IMR-90 (cell line): ENCODE measurements at regions not wholly inside any gene's neighbourhood (a gene's known extent, or its start where the extent isn't known, plus 50 kb on each side); places are given as distances from the start of the nearest gene placed in this dataset.

Experiments used
- ATAC-seq: fragments of 200-7000 bp; cut with Tn5 transposase; 2 replicates; pipeline ENCODE4 v1.9.1; 2020; ENCODE audit warnings: low read depth, mild to moderate bottlenecking, moderate library complexity
- BruUV-seq: library from RNA; stranded (reverse); fragments of 400-500 nt; replicated peaks from 2 replicates; lab custom pipeline; 2021; lab: Mats Ljungman, UMichigan
- CTCF ChIA-PET: fragments of 300-600 bp; formaldehyde crosslinking; extraction: SDS; loops from one replicate; lab custom pipeline; 2021; ENCODE audit warnings: antibody characterized with exemption; lab: Yijun Ruan, JAX
- POLR2A ChIA-PET: fragments of 300-600 bp; sonication (Branson Sonifier 250); formaldehyde crosslinking; loops from one replicate; lab custom pipeline; 2022; ENCODE audit warnings: antibody characterized with exemption; ENCODE audit not compliant: unreplicated experiment; lab: Charles Lee
- DNase-seq: peaks from one replicate; pipeline ENCODE4 v3.0.0; 2013
- H2AFZ ChIP-seq: replicated peaks from 2 replicates; pipeline ENCODE3; 2013; ENCODE audit warnings: low read length, mild to moderate bottlenecking; ENCODE audit not compliant: poor library complexity
- H2AK5ac ChIP-seq: 2 replicates; pipeline ENCODE4 v1.6.1; 2013; ENCODE audit warnings: low read depth, low read length, inconsistent platforms
- H2AK9ac ChIP-seq: replicated peaks from 2 replicates; pipeline ENCODE3; 2013; ENCODE audit warnings: mild to moderate bottlenecking, low read depth, low read length, moderate library complexity; ENCODE audit not compliant: poor library complexity
- H2BK120ac ChIP-seq: 2 replicates; pipeline ENCODE4 v1.6.1; 2013; ENCODE audit warnings: low read depth, low read length, inconsistent platforms
- H2BK15ac ChIP-seq: 3 replicates; pipeline ENCODE4 v1.6.1; 2013; ENCODE audit warnings: low read depth, low read length, inconsistent platforms
- H2BK20ac ChIP-seq: 2 replicates; pipeline ENCODE4 v1.6.1; 2013; ENCODE audit warnings: low read depth, mild to moderate bottlenecking, inconsistent platforms, low read length, moderate library complexity
- H2BK5ac ChIP-seq: 2 replicates; pipeline ENCODE4 v1.6.1; 2013; ENCODE audit warnings: mild to moderate bottlenecking, low read depth, low read length, inconsistent platforms; ENCODE audit not compliant: poor library complexity, severe bottlenecking
- H3K14ac ChIP-seq: replicated peaks from 2 replicates; pipeline ENCODE4 v1.6.1; 2013; ENCODE audit warnings: low read depth, low read length, inconsistent platforms
- H3K18ac ChIP-seq: 2 replicates; pipeline ENCODE4 v1.6.1; 2013; ENCODE audit warnings: low read depth, low read length, control low read depth
- H3K23ac ChIP-seq: 2 replicates; pipeline ENCODE4 v1.6.1; 2013; ENCODE audit warnings: low read depth, low read length, inconsistent platforms
- H3K27ac ChIP-seq: 2 replicates; pipeline ENCODE4 v1.5.1; 2013; ENCODE audit warnings: mild to moderate bottlenecking, control low read depth, low read length; ENCODE audit not compliant: insufficient read depth
- H3K27me3 ChIP-seq: 2 replicates; pipeline ENCODE4 v1.6.1; 2013; ENCODE audit warnings: low read length; ENCODE audit not compliant: control insufficient read depth, insufficient read depth
- H3K36me3 ChIP-seq: 2 replicates; pipeline ENCODE4 v1.6.1; 2013; ENCODE audit warnings: low read length, mixed read lengths; ENCODE audit not compliant: control insufficient read depth, insufficient read depth
- H3K4ac ChIP-seq: 2 replicates; pipeline ENCODE4 v1.6.1; 2013; ENCODE audit warnings: low read depth, low read length, inconsistent platforms
- H3K4me1 ChIP-seq: 2 replicates; pipeline ENCODE4 v1.6.1; 2013; ENCODE audit warnings: low read length, mixed read lengths; ENCODE audit not compliant: control insufficient read depth, insufficient read depth
- H3K4me2 ChIP-seq: 2 replicates; pipeline ENCODE4 v1.6.1; 2013; ENCODE audit warnings: low read depth, mild to moderate bottlenecking, control low read depth, low read length, moderate library complexity
- H3K4me3 ChIP-seq: 2 replicates; pipeline ENCODE4 v1.5.1; 2013; ENCODE audit warnings: low read depth, mild to moderate bottlenecking, control low read depth, low read length, moderate library complexity; ENCODE audit not compliant: insufficient read depth
- H3K56ac ChIP-seq: 2 replicates; pipeline ENCODE4 v1.6.1; 2013; ENCODE audit warnings: low read length, inconsistent platforms; ENCODE audit not compliant: insufficient read depth; ENCODE audit errors: extremely low read depth
- H3K79me1 ChIP-seq, 2 experiments: 2 replicates each; pipeline ENCODE4 v1.6.1; 2013; ENCODE audit warnings: low read length in 2 of 2, inconsistent platforms in 1 of 2, low read depth in 1 of 2
- H3K9ac ChIP-seq: 2 replicates; pipeline ENCODE4 v1.6.1; 2013; ENCODE audit warnings: low read depth, low read length, control low read depth
- H3K9me1 ChIP-seq: 2 replicates; pipeline ENCODE4 v1.6.1; 2013; ENCODE audit warnings: low read length, inconsistent platforms; ENCODE audit not compliant: insufficient read depth
- H3K9me3 ChIP-seq: 2 replicates; pipeline ENCODE4 v1.6.1; 2013; ENCODE audit warnings: low read length; ENCODE audit not compliant: control insufficient read depth, insufficient read depth
- H4K20me1 ChIP-seq: 2 replicates; pipeline ENCODE4 v1.6.1; 2013; ENCODE audit warnings: low read length, inconsistent platforms; ENCODE audit not compliant: insufficient read depth
- H4K5ac ChIP-seq: 2 replicates; pipeline ENCODE4 v1.6.1; 2013; ENCODE audit warnings: mild to moderate bottlenecking, low read depth, low read length, control low read depth
- H4K8ac ChIP-seq, 2 experiments: 2 replicates each; pipeline ENCODE4 v1.6.1; 2013; ENCODE audit warnings: low read depth in 2 of 2, low read length in 2 of 2, control low read depth in 1 of 2, inconsistent platforms in 1 of 2
- H4K91ac ChIP-seq: 2 replicates; pipeline ENCODE4 v1.6.1; 2013; ENCODE audit warnings: low read depth, low read length, inconsistent platforms; ENCODE audit not compliant: insufficient read depth
- MAFK ChIP-seq: IDR thresholded peaks from 2 replicates; pipeline ENCODE4 v1.6.1; 2012; ENCODE audit warnings: low read depth, low read length, improper control_type of control experiment
- MAZ ChIP-seq: IDR thresholded peaks from 2 replicates; pipeline ENCODE4 v1.6.1; 2012; ENCODE audit warnings: low read depth, mild to moderate bottlenecking, low read length, improper control_type of control experiment, moderate library complexity, borderline replicate concordance
- MXI1 ChIP-seq: IDR thresholded peaks from 2 replicates; pipeline ENCODE4 v1.6.1; 2012; ENCODE audit warnings: low read depth, mild to moderate bottlenecking, low read length, moderate library complexity, borderline replicate concordance
- POLR2A ChIP-seq: IDR thresholded peaks from 2 replicates; pipeline ENCODE4 v1.6.1; 2012; ENCODE audit warnings: mild to moderate bottlenecking, low read depth, low read length
- SMC3 ChIP-seq: fragments of 150-350 bp; IDR thresholded peaks from 2 replicates; pipeline ENCODE4 v1.6.1; 2016; ENCODE audit warnings: low read depth, mild to moderate bottlenecking, antibody characterized with exemption, low read length, moderate library complexity
- WGBS, 2 experiments: methylation state at CpG; one replicate each; pipeline versions ENCODE4 v1.1.5 to v1.1.7; 2013; ENCODE audit warnings: missing lambda C conversion rate in 2 of 2; ENCODE audit not compliant: insufficient read length in 1 of 2; ENCODE audit errors: extremely low coverage in 2 of 2; 5-methylcytosine and 5-hydroxymethylcytosine counted together
- dilution Hi-C: fragments of 300-500 bp; cut with HindIII; formaldehyde crosslinking; loops from one replicate; pipeline ENCODE4 v1.14.3; 2018; ENCODE audit warnings: low sequenced_read_pairs; ENCODE audit not compliant: unreplicated experiment
- in situ Hi-C: fragments of 300-500 bp; cut with MboI; formaldehyde crosslinking; loops from 3 replicates; pipeline ENCODE4 v1.14.3; 2019; ENCODE audit warnings: low sequenced_read_pairs, inconsistent platforms, mixed read lengths
- intact Hi-C: fragments of 100-400 bp; cut with micrococcal nuclease; formaldehyde crosslinking; loops from 2 replicates; pipeline ENCODE4 v1.10.0; 2022
- TF ChIP-seq, protein P1 (sequence below): conservative IDR thresholded peaks from 2 replicates; pipeline ENCODE4 v1.5.1; 2012; ENCODE audit warnings: mild to moderate bottlenecking, low read depth, low read length, improper control_type of control experiment
- TF ChIP-seq, protein P2 (sequence below): fragments of 150-350 bp; IDR thresholded peaks from 2 replicates; pipeline ENCODE4 v1.6.1; 2017; ENCODE audit warnings: mild to moderate bottlenecking, antibody characterized with exemption, low read length, low read depth

DNA sequence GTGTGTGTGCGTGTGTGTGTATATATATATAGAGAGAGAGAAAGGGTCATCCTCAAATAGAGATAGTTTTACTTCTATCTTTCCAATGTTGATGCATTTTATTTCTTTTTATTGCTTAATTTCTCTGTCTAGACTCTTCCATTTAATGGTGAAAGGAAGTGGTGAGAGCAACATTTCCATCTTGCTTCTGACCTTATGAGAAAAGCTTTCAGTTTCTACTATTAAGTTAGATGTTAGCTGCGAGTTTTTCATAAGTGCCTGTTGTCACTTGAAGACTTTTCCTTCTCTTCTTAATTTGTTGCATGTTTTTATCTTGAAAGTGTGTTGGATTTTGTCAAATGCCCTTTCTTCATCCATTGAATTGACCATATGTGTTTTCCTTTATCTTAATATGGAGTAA, 304.4 kb upstream of the FAR2 start:
- dilution Hi-C loops (no loop called here), intact Hi-C loops (no loop called here), in situ Hi-C loops (no loop called here)
- H2AFZ ChIP-seq: no peak overlapping the region
- ChIA-PET CTCF (no interaction called here), POLR2A (no interaction called here)
- H3K4me3 ChIP-seq: no peak overlapping the region
- no CpG with 5 or more reads among the region's 2 CpGs for WGBS, 2 experiments
- DNase-seq (no peak), ATAC-seq (no peak)
- BruUV-seq: no TSS peak
- H3K9me3 ChIP-seq: no peaks in the 10 kb centered on the region
- H3K79me1 ChIP-seq: no peaks in the 10 kb centered on the region
- H2AK5ac ChIP-seq: no peak overlapping the region
- no peaks in the 10 kb centered on the region for H4K20me1 ChIP-seq
- no peak overlapping the region for H3K4me2 ChIP-seq
- H3K4me1 ChIP-seq: no peaks in the 10 kb centered on the region
- H2BK15ac ChIP-seq: no peak overlapping the region
- H3K27me3 ChIP-seq: no peaks in the 10 kb centered on the region
- no peak overlapping the region for H3K9ac ChIP-seq
- no peak overlapping the region for H2BK5ac ChIP-seq
- H4K91ac ChIP-seq: no peak overlapping the region
- H3K36me3 ChIP-seq: no peaks in the 10 kb centered on the region
- H3K4ac ChIP-seq: no peak overlapping the region
- TF ChIP-seq, protein P1, sequence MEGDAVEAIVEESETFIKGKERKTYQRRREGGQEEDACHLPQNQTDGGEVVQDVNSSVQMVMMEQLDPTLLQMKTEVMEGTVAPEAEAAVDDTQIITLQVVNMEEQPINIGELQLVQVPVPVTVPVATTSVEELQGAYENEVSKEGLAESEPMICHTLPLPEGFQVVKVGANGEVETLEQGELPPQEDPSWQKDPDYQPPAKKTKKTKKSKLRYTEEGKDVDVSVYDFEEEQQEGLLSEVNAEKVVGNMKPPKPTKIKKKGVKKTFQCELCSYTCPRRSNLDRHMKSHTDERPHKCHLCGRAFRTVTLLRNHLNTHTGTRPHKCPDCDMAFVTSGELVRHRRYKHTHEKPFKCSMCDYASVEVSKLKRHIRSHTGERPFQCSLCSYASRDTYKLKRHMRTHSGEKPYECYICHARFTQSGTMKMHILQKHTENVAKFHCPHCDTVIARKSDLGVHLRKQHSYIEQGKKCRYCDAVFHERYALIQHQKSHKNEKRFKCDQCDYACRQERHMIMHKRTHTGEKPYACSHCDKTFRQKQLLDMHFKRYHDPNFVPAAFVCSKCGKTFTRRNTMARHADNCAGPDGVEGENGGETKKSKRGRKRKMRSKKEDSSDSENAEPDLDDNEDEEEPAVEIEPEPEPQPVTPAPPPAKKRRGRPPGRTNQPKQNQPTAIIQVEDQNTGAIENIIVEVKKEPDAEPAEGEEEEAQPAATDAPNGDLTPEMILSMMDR: no peak
- TF ChIP-seq, protein P2, sequence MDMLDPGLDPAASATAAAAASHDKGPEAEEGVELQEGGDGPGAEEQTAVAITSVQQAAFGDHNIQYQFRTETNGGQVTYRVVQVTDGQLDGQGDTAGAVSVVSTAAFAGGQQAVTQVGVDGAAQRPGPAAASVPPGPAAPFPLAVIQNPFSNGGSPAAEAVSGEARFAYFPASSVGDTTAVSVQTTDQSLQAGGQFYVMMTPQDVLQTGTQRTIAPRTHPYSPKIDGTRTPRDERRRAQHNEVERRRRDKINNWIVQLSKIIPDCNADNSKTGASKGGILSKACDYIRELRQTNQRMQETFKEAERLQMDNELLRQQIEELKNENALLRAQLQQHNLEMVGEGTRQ: no peak
- TF ChIP-seq MAZ (no peak), MAFK (no peak), POLR2A (no peak), MXI1 (no peak), SMC3 (no peak)
- H3K23ac ChIP-seq: no peak overlapping the region
- no peak overlapping the region for H3K27ac ChIP-seq
- no peak overlapping the region for H2BK20ac ChIP-seq
- no peak overlapping the region for H3K18ac ChIP-seq
- H3K14ac ChIP-seq: no peak overlapping the region
- no peak overlapping the region for H4K5ac ChIP-seq
- no peak overlapping the region for H3K56ac ChIP-seq
- H3K9me1 ChIP-seq: no peaks in the 10 kb centered on the region
- no peak overlapping the region for H2AK9ac ChIP-seq
- H4K8ac ChIP-seq: no peak overlapping the region
- no peak overlapping the region for H2BK120ac ChIP-seq
